Suprapubic skin (tissue), 4 donors: ENCODE measurements at regions not wholly inside any gene's neighbourhood (a gene's known extent, or its start where the extent isn't known, plus 50 kb on each side); places are given as distances from the start of the nearest gene placed in this dataset.

ENCODE experiments used
- DNase-seq, 2 donors: peaks; one replicate each; pipeline ENCODE4 v3.0.0-alpha.2; 2019; ENCODE audit warnings: low spot score in 2 of 2
- H3K27ac ChIP-seq: fragments of 200-600 bp; sonication (generic); one replicate; pipeline ENCODE4 v1.5.1; 2019
- H3K27me3 ChIP-seq: fragments of 200-600 bp; sonication (generic); one replicate; pipeline ENCODE4 v1.5.1; 2019
- H3K36me3 ChIP-seq: fragments of 200-600 bp; sonication (generic); one replicate; pipeline ENCODE4 v1.5.1; 2019
- H3K4me1 ChIP-seq: fragments of 200-600 bp; sonication (generic); one replicate; pipeline ENCODE4 v1.5.1; 2019
- H3K4me3 ChIP-seq: fragments of 200-600 bp; sonication (generic); one replicate; pipeline ENCODE4 v1.5.1; 2019; ENCODE audit warnings: mild to moderate bottlenecking
- H3K9me3 ChIP-seq: fragments of 200-600 bp; sonication (generic); one replicate; pipeline ENCODE4 v1.5.1; 2019
- CTCF ChIP-seq, 2 donors: fragments of 200-600 bp in 1 of 2; fragments of 450-650 bp in 1 of 2; sonication (generic) in 1 of 2; IDR thresholded peaks; one replicate each; pipeline ENCODE4 v1.5.1; 2016 to 2019; ENCODE audit warnings: antibody characterized with exemption in 2 of 2, mild to moderate bottlenecking in 1 of 2, moderate library complexity in 1 of 2
- EP300 ChIP-seq: sonication (generic); formaldehyde crosslinking; IDR thresholded peaks from one replicate; pipeline ENCODE4 v1.6.1; 2017; ENCODE audit warnings: antibody characterized with exemption
- POLR2A ChIP-seq, 2 donors: fragments of 450-650 bp; IDR thresholded peaks; one replicate each; pipeline ENCODE4 v1.6.1; 2017; ENCODE audit warnings: antibody characterized with exemption in 2 of 2, mild to moderate bottlenecking in 2 of 2, moderate library complexity in 2 of 2
- POLR2AphosphoS5 ChIP-seq, 3 donors: sonication (generic); formaldehyde crosslinking; IDR thresholded peaks; one replicate each; pipeline ENCODE4 v1.6.1; 2017; ENCODE audit warnings: antibody characterized with exemption in 3 of 3
- WGBS: methylation state at CpG from one replicate; pipeline ENCODE4 v1.1.5; 2018; 5-methylcytosine and 5-hydroxymethylcytosine counted together

- TF ChIP-seq EP300: no peak
- no peak for TF ChIP-seq POLR2A (IDR thresholded peaks at IDR 0.05)
- TF ChIP-seq POLR2AphosphoS5 (IDR thresholded peaks at IDR 0.05): no peak
- no peak for TF ChIP-seq CTCF (IDR thresholded peaks at IDR 0.05)
- no peaks in the 10 kb centered on the region for H3K36me3 ChIP-seq
Measured at GRCh38 chr11:70853770-70854108, 398.6 kb downstream of the SHANK2 start.

DNA sequence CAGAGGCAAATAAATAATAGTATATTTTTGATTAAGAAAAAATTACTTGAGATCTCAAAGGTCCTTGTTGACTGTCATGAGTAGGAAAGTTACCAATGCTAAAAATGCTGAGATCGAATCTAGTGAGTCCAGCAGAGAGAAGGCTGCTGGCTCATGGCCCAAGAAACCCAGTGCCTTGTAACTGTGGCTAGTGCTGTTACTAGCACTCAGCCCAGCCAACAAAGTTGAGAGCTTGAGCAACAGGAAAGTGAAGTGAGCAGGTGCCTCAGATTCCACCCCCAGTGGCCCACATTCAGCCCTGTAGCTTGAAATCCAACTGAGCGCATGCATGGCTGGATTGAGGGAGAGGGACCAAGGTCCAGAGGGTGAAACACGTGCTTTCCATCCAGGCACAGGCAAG, 398.2 kb downstream of the SHANK2 start:
- peaks cover 12% of the 10 kb centered on the region for H3K27me3 ChIP-seq
- H3K36me3 ChIP-seq: no peaks in the 10 kb centered on the region
- H3K4me1 ChIP-seq: no peaks in the 10 kb centered on the region
- no peaks in the 10 kb centered on the region for H3K9me3 ChIP-seq
- WGBS: 90% methylated on average over 3 of the region's 3 CpGs
- TF ChIP-seq POLR2A (IDR thresholded peaks at IDR 0.05): no peak
- TF ChIP-seq POLR2AphosphoS5 (IDR thresholded peaks at IDR 0.05): no peak
- TF ChIP-seq EP300: no peak
- no peak for TF ChIP-seq CTCF (IDR thresholded peaks at IDR 0.05)
- DNase-seq: no peak
- no peak overlapping the region for H3K27ac ChIP-seq
- H3K4me3 ChIP-seq: no peak overlapping the region

More at GRCh38 chr11:70853770-70854108, 398.6 kb downstream of the SHANK2 start:
- Histone ChIP-seq H3K4me1 (no peaks in the 10 kb centered on the region), H3K27ac (no peak overlapping the region), H3K4me3 (no peak overlapping the region), H3K9me3 (no peaks in the 10 kb centered on the region), H3K27me3 (peaks cover 11% of the 10 kb centered on the region)
- no peak for DNase-seq
- WGBS: 83% methylated on average over 2 of the region's 2 CpGs

GRCh38 chr11:70854901-70855556, 397.3 kb downstream of the SHANK2 start:
- Histone ChIP-seq H3K27me3 (peaks cover 12% of the 10 kb centered on the region), H3K9me3 (no peaks in the 10 kb centered on the region), H3K4me3 (no peak overlapping the region), H3K27ac (no peak overlapping the region), H3K4me1 (no peaks in the 10 kb centered on the region), H3K36me3 (no peaks in the 10 kb centered on the region)
- WGBS: 42% methylated on average over 6 of the region's 6 CpGs
- TF ChIP-seq POLR2A (IDR thresholded peaks at IDR 0.05): no peak
- DNase-seq: no peak

GRCh38 chr11:70857894-70858293, 394.5 kb downstream of the SHANK2 start:
- 100% methylated on average over 1 of the region's 3 CpGs for WGBS
- Histone ChIP-seq H3K27ac (no peak overlapping the region), H3K4me3 (no peak overlapping the region), H3K36me3 (no peaks in the 10 kb centered on the region), H3K9me3 (no peaks in the 10 kb centered on the region), H3K27me3 (peaks cover 7% of the 10 kb centered on the region), H3K4me1 (no peaks in the 10 kb centered on the region)
- TF ChIP-seq POLR2AphosphoS5 (IDR thresholded peaks at IDR 0.05): no peak
- TF ChIP-seq POLR2A (IDR thresholded peaks at IDR 0.05): no peak
- TF ChIP-seq EP300: no peak
- no peak for TF ChIP-seq CTCF (IDR thresholded peaks at IDR 0.05)
- no peak for DNase-seq

GRCh38 chr11:70859180-70859579, 393.2 kb downstream of the SHANK2 start:
- TF ChIP-seq POLR2AphosphoS5 (IDR thresholded peaks at IDR 0.05) (no peak), EP300 (no peak), POLR2A (IDR thresholded peaks at IDR 0.05) (no peak), CTCF (IDR thresholded peaks at IDR 0.05) (no peak)
- 95% methylated on average over 4 of the region's 4 CpGs for WGBS
- Histone ChIP-seq H3K36me3 (no peaks in the 10 kb centered on the region), H3K9me3 (no peaks in the 10 kb centered on the region), H3K27me3 (peaks cover 5% of the 10 kb centered on the region), H3K27ac (no peak overlapping the region), H3K4me1 (no peaks in the 10 kb centered on the region), H3K4me3 (no peak overlapping the region)
- no peak for DNase-seq

- Histone ChIP-seq H3K27ac (no peak overlapping the region), H3K9me3 (no peaks in the 10 kb centered on the region), H3K36me3 (no peaks in the 10 kb centered on the region), H3K27me3 (peaks cover 5% of the 10 kb centered on the region), H3K4me1 (no peaks in the 10 kb centered on the region), H3K4me3 (no peak overlapping the region)
- no peak for DNase-seq
- WGBS: 38% methylated on average over 7 of the region's 7 CpGs
- TF ChIP-seq POLR2AphosphoS5 (IDR thresholded peaks at IDR 0.05) (no peak), POLR2A (IDR thresholded peaks at IDR 0.05) (no peak), EP300 (no peak), CTCF (IDR thresholded peaks at IDR 0.05) (no peak)
Measured at GRCh38 chr11:70860888-70861287, 391.5 kb downstream of the SHANK2 start.
